ENCODE measurements at regions not wholly inside any gene's neighbourhood (a gene's known extent, or its start where the extent isn't known, plus 50 kb on each side); places are given as distances from the start of the nearest gene placed in this dataset.

GRCh38 chr5:20128343-20128742 is 140.3 kb upstream of the CDH18 start:
- H3K4me1 ChIP-seq (replicated peaks; ENCODE audit: insufficient read depth), result no peaks in the 10 kb centered on the region
- no peak overlapping the region for H2AFZ ChIP-seq
- no peaks in the 10 kb centered on the region for H3F3A ChIP-seq (ENCODE audit: insufficient read depth, low read depth)
- no peak overlapping the region for H3K4me3 ChIP-seq
- H3K27ac ChIP-seq, result no peak overlapping the region
- H3K79me2 ChIP-seq (ENCODE audit: low read depth), result no peaks in the 10 kb centered on the region
- no peaks in the 10 kb centered on the region for H4K20me1 ChIP-seq (ENCODE audit: insufficient read depth)
- no peak for DNase-seq
- no peaks in the 10 kb centered on the region for H3K36me3 ChIP-seq (ENCODE audit: low read depth)
- H3K9me2 ChIP-seq (ENCODE audit: insufficient read depth), result no peaks in the 10 kb centered on the region
- ChIA-PET POLR2A (ENCODE audit: unreplicated experiment) (no interaction called here), CTCF (no interaction called here)
- intact Hi-C loops (cut with micrococcal nuclease; ENCODE audit: unreplicated experiment), result no loop called here
- TF ChIP-seq EZH2 (IDR thresholded peaks at IDR 0.05; ENCODE audit: low read depth) (no peak), CTCF (conservative IDR thresholded peaks at IDR 0.05) (no peak)
- no TSS peak for BruUV-seq (replicated peaks)
- H3K27me3 ChIP-seq (ENCODE audit: insufficient read depth, low read depth), result no peaks in the 10 kb centered on the region
- H3K9me3 ChIP-seq (ENCODE audit: insufficient read depth, low read depth), result no peaks in the 10 kb centered on the region
- H3K4me2 ChIP-seq, result no peak overlapping the region

GRCh38 chr5:20114526-20114925 is 126.5 kb upstream of the CDH18 start:
- no peaks in the 10 kb centered on the region for H3K9me3 ChIP-seq (ENCODE audit: insufficient read depth, low read depth)
- H3K27me3 ChIP-seq (ENCODE audit: insufficient read depth, low read depth), result no peaks in the 10 kb centered on the region
- H3K4me2 ChIP-seq, result no peak overlapping the region
- no peak for DNase-seq
- ChIA-PET POLR2A (ENCODE audit: unreplicated experiment) (no interaction called here), CTCF (no interaction called here)
- H4K20me1 ChIP-seq (ENCODE audit: insufficient read depth), result no peaks in the 10 kb centered on the region
- no peaks in the 10 kb centered on the region for H3K79me2 ChIP-seq (ENCODE audit: low read depth)
- no peaks in the 10 kb centered on the region for H3K36me3 ChIP-seq (ENCODE audit: low read depth)
- TF ChIP-seq CTCF (conservative IDR thresholded peaks at IDR 0.05) (no peak), EZH2 (IDR thresholded peaks at IDR 0.05; ENCODE audit: low read depth) (no peak)
- no peak overlapping the region for H3K27ac ChIP-seq
- no peak overlapping the region for H3K4me3 ChIP-seq
- H3K9me2 ChIP-seq (ENCODE audit: insufficient read depth), result no peaks in the 10 kb centered on the region
- intact Hi-C loops (cut with micrococcal nuclease; ENCODE audit: unreplicated experiment), result no loop called here
- H2AFZ ChIP-seq, result no peak overlapping the region
- H3F3A ChIP-seq (ENCODE audit: insufficient read depth, low read depth), result no peaks in the 10 kb centered on the region
- no TSS peak for BruUV-seq (replicated peaks)
- no peaks in the 10 kb centered on the region for H3K4me1 ChIP-seq (replicated peaks; ENCODE audit: insufficient read depth)

GRCh38 chr5:20113931-20114330 is 125.9 kb upstream of the CDH18 start:
- no TSS peak for BruUV-seq (replicated peaks)
- intact Hi-C loops (cut with micrococcal nuclease; ENCODE audit: unreplicated experiment), result no loop called here
- CTCF ChIA-PET, result no interaction called here

More at GRCh38 chr5:20113931-20114330, 125.9 kb upstream of the CDH18 start:
- no peak overlapping the region for H3K27ac ChIP-seq
- H3K79me2 ChIP-seq (ENCODE audit: low read depth), result no peaks in the 10 kb centered on the region
- TF ChIP-seq EZH2 (IDR thresholded peaks at IDR 0.05; ENCODE audit: low read depth) (no peak), CTCF (conservative IDR thresholded peaks at IDR 0.05) (no peak)
- no peak for DNase-seq
- H4K20me1 ChIP-seq (ENCODE audit: insufficient read depth), result no peaks in the 10 kb centered on the region
- H3K9me2 ChIP-seq (ENCODE audit: insufficient read depth), result no peaks in the 10 kb centered on the region
- no peak overlapping the region for H3K4me3 ChIP-seq
- no peaks in the 10 kb centered on the region for H3K27me3 ChIP-seq (ENCODE audit: insufficient read depth, low read depth)
- no peak overlapping the region for H2AFZ ChIP-seq
- H3F3A ChIP-seq (ENCODE audit: insufficient read depth, low read depth), result no peaks in the 10 kb centered on the region
- no peaks in the 10 kb centered on the region for H3K36me3 ChIP-seq (ENCODE audit: low read depth)
- no peak overlapping the region for H3K4me2 ChIP-seq
- POLR2A ChIA-PET (ENCODE audit: unreplicated experiment), result no interaction called here
- no peaks in the 10 kb centered on the region for H3K4me1 ChIP-seq (replicated peaks; ENCODE audit: insufficient read depth)
- no peaks in the 10 kb centered on the region for H3K9me3 ChIP-seq (ENCODE audit: insufficient read depth, low read depth)

Measured in PC-9 (cell line).